ENCODE measurements at regions not wholly inside any gene's neighbourhood (a gene's known extent, or its start where the extent isn't known, plus 50 kb on each side); places are given as distances from the start of the nearest gene placed in this dataset.

- in situ Hi-C loops (cut with HindIII; ENCODE audit: low sequenced_read_pairs), result no loop called here
Measured at GRCh38 chr4:138761638-138762220, 253.9 kb upstream of the NOCT start.

DNA sequence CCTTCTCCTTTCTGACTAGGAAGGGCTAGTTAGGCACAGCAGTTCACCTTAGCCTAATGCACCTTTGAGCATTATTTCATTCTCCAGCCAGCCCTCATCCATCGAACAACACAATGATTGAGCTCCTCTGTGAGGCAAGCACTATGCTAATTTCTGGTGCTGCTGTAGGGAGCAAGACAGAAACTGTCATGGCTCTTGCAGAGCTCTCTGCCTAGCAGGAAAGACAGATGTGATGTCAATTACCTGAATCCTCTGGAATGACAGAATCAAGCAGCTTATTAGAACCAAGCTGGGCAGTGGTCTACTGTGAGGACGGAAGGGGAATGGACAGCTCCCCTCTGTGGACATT, 256.1 kb upstream of the NOCT start:
- in situ Hi-C loops (cut with HindIII; ENCODE audit: low sequenced_read_pairs), result no loop called here

DNA sequence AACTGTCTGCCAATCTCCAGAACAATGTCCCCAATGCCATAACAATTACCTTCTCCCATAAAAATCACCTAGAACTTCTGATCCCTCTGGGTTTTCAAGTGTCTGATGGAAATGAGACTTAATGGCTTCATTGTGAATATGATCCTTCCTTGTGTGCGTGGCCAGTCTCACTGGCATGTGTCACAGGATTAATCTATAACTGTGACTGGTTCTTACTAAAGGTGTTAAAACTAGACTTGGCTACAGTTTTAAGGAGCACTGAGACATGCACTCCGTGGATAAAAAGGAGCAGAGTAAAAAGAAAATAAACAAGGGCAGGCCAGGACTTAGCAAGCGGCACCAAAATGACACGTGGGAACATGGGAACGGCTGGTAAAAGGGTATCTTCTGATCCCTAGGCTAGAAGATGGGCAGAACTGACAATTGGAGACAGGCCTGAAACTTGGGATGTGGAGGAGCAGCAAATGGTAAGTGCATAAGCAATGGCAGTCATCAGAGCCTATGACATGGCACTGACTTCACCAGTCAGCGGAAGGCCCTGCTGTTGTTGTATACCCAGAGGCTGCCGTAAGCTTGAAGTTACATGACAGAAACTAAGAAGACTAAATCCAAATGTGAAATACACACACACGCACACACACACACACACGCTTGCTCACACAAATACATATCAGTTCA, 256.6 kb upstream of the NOCT start:
- in situ Hi-C loops (cut with HindIII; ENCODE audit: low sequenced_read_pairs), result no loop called here

DNA sequence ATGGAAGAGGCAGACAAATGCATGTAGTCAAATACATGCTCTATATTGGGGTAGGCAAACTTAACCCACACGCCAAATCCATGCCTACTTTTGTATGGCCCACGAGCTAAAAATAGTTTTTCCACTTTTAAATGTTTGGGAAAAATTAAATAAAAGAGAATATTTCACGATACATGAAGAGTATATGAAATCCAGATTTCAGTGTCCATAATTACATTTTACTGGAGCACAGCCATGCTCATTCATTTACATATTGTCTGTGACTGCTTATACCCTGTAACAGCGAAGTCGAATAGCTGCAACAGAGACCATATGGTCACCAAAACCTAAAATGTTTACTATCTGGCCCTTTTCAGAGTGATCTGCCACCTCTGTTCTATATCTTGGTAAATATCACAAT, 257.4 kb upstream of the NOCT start:
- in situ Hi-C loops (cut with HindIII; ENCODE audit: low sequenced_read_pairs), result no loop called here

DNA sequence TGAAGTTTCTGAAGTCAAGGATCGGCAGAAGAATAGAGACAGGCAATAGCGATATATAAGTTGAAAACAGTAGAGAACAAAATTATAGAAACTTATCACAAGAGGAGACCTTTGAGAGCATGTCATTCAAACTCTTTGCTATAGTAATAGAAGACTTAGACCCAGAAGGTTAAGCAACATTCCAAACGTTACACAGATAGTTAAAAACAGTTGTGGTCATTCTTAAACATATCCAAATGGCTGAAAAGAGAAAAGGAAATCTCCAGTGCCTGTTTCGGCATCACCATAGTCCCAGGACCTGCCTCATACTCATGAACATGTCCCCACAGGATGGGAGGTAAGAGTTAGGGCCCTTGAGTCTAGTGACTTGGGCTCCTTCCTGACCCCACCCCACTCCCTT, 258.1 kb upstream of the NOCT start:
- in situ Hi-C loops (cut with HindIII; ENCODE audit: low sequenced_read_pairs), result no loop called here

DNA sequence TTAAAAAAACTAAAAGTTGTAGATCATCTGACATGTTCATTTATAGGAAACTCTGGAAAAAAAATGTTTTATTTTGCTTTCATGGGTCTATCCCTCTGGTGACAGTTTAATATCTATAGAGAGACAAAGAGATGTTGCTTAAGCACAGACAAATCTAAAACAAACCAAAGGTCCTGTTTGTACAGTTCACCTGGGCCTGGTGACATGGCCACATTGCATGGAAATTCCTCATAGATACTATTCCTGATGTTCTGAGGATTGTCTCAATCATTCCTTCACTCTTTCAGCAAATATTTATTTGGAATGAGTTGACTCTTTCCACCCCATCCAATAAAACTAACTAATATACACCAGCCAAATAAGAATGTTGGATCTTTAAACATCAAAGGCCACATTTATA, 259.1 kb upstream of the NOCT start:
- in situ Hi-C loops (cut with HindIII; ENCODE audit: low sequenced_read_pairs), result no loop called here

DNA sequence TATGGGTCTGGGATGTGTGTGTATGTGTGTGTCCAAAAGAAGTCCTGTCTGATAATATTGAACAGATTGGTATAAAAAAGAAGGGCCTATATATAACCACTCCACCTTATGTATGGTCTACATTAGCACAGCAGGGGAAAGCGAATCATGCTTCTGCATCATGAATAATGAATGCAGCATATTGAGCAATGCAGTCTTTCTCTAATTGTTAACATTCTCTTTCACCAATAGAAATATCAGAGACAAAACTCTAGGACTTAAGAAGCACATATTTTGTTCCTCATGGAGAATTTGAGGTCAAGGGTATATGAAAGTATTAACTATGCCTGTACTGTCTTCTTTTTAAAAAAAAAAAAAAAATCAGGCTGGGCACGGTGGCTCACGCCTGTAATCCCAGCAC, 264.3 kb upstream of the NOCT start:
- in situ Hi-C loops (cut with HindIII; ENCODE audit: low sequenced_read_pairs), result no loop called here

GRCh38 chr4:138749303-138749702, 266.3 kb upstream of the NOCT start:
- in situ Hi-C loops (cut with HindIII; ENCODE audit: low sequenced_read_pairs), result no loop called here

- in situ Hi-C loops (cut with HindIII; ENCODE audit: low sequenced_read_pairs), result no loop called here
Measured at GRCh38 chr4:138741766-138742377, 273.7 kb upstream of the NOCT start.

- in situ Hi-C loops (cut with HindIII; ENCODE audit: low sequenced_read_pairs), result no loop called here
Measured at GRCh38 chr4:138740816-138741745, 274.5 kb upstream of the NOCT start.

GRCh38 chr4:138736362-138736761, 279.2 kb upstream of the NOCT start:
- in situ Hi-C loops (cut with HindIII; ENCODE audit: low sequenced_read_pairs), result no loop called here

DNA sequence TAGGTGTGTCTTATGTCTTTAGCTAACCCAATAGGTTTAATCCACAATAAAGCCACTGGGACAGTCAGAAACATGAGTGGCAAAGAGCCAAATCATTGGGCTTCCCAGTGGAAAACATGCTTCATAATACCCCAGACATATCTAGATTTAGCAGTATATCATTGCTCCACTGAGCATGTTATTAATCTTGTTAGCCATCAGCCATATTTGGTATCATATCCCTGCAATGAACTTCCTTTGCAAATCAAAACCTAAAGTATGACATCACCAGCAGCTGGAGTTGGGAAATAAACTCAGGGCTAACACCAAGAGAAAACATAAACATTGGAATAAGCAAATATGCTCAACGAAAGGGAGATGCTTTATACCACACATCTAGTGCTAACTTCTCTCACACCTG, 280.8 kb upstream of the NOCT start:
- in situ Hi-C loops (cut with HindIII; ENCODE audit: low sequenced_read_pairs), result no loop called here

DNA sequence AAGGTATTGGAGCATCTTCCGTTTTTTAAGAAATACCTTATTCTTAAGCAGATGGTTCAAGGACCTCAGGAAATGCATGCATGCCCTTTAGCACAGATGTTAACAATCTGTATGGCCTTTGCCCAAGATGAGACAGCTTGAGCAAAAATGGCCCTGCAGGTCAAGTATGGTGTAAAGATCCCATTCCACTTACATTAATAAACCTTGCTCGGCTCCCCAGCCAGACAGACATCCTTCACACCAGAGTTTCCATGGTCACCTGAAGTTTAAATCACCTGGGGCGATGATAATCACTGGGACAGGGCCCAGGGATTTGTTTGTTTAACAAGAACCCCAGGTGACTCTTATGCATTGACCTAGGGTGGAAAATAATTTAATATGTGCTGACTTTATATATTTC, 287.0 kb upstream of the NOCT start:
- in situ Hi-C loops (cut with HindIII; ENCODE audit: low sequenced_read_pairs), result no loop called here

- in situ Hi-C loops (cut with HindIII; ENCODE audit: low sequenced_read_pairs), result no loop called here
Measured at GRCh38 chr4:138727731-138728130, 287.9 kb upstream of the NOCT start.

- in situ Hi-C loops (cut with HindIII; ENCODE audit: low sequenced_read_pairs), result no loop called here
Measured at GRCh38 chr4:138724530-138724929, 291.1 kb upstream of the NOCT start.

- in situ Hi-C loops (cut with HindIII; ENCODE audit: low sequenced_read_pairs), result no loop called here
Measured at GRCh38 chr4:138716559-138717335, 298.8 kb upstream of the NOCT start.

GRCh38 chr4:138710297-138710696, 305.3 kb upstream of the NOCT start:
- in situ Hi-C loops (cut with HindIII; ENCODE audit: low sequenced_read_pairs), result no loop called here

- in situ Hi-C loops (cut with HindIII; ENCODE audit: low sequenced_read_pairs), result no loop called here
Measured at GRCh38 chr4:138709859-138710258, 305.7 kb upstream of the NOCT start.

GRCh38 chr4:138707746-138708677, 307.6 kb upstream of the NOCT start:
- in situ Hi-C loops (cut with HindIII; ENCODE audit: low sequenced_read_pairs), result no loop called here

- in situ Hi-C loops (cut with HindIII; ENCODE audit: low sequenced_read_pairs), result no loop called here
Measured at GRCh38 chr4:138706201-138706600, 309.4 kb upstream of the NOCT start.

Measured in DLD1 (cell line).